ENCODE measurements at regions not wholly inside any gene's neighbourhood (a gene's known extent, or its start where the extent isn't known, plus 50 kb on each side); places are given as distances from the start of the nearest gene placed in this dataset.

GRCh38 chr7:120131096-120131839 is 141.7 kb upstream of the KCND2 start:
- dilution Hi-C loops (cut with HindIII; ENCODE audit: low sequenced_read_pairs, unreplicated experiment): no loop called here
- ATAC-seq (ENCODE audit: low read depth): no peak

More at GRCh38 chr7:120131096-120131839, 141.7 kb upstream of the KCND2 start:
- H2BK120ac ChIP-seq (ENCODE audit: low read depth, low read length): no peak overlapping the region
- no TSS peak for BruUV-seq (replicated peaks)
- H2AK5ac ChIP-seq (ENCODE audit: low read depth, low read length): no peak overlapping the region
- no peak overlapping the region for H2AK9ac ChIP-seq (replicated peaks; ENCODE audit: low read depth, low read length, poor library complexity)
- no peaks in the 10 kb centered on the region for H4K20me1 ChIP-seq (ENCODE audit: insufficient read depth, low read length)
- H3K4me3 ChIP-seq (ENCODE audit: insufficient read depth, low read depth, low read length): no peak overlapping the region
- no peak overlapping the region for H3K4me2 ChIP-seq (ENCODE audit: low read depth, low read length)
- no peak overlapping the region for H3K14ac ChIP-seq (replicated peaks; ENCODE audit: low read depth, low read length)
- POLR2A ChIA-PET (ENCODE audit: unreplicated experiment): no interaction called here
- H3K18ac ChIP-seq (ENCODE audit: low read depth, low read length): no peak overlapping the region
- CTCF ChIA-PET: no interaction called here
- no peaks in the 10 kb centered on the region for H3K27me3 ChIP-seq (ENCODE audit: control insufficient read depth, insufficient read depth, low read length)
- H2BK20ac ChIP-seq (ENCODE audit: low read depth, low read length): no peak overlapping the region
- H3K36me3 ChIP-seq (ENCODE audit: control insufficient read depth, insufficient read depth, low read length): no peaks in the 10 kb centered on the region
- no peak for DNase-seq
- no peak overlapping the region for H3K56ac ChIP-seq (ENCODE audit: extremely low read depth, insufficient read depth, low read length)
- no peak overlapping the region for H2BK5ac ChIP-seq (ENCODE audit: low read depth, low read length, poor library complexity, severe bottlenecking)
- 44% methylated on average over 3 of the region's 5 CpGs; no CpG with 5 or more reads in 1 of the 2 experiments for WGBS, 2 experiments (ENCODE audit: extremely low coverage in 2 of 2, insufficient read length in 1 of 2)
- H4K91ac ChIP-seq (ENCODE audit: insufficient read depth, low read depth, low read length): no peak overlapping the region
- no peak overlapping the region for H2BK15ac ChIP-seq (ENCODE audit: low read depth, low read length)
- intact Hi-C loops (cut with micrococcal nuclease): no loop called here
- in situ Hi-C loops (cut with MboI; ENCODE audit: low sequenced_read_pairs): no loop called here
- no peak overlapping the region for H4K5ac ChIP-seq (ENCODE audit: low read depth, low read length)
- no peaks in the 10 kb centered on the region for H3K4me1 ChIP-seq (ENCODE audit: control insufficient read depth, insufficient read depth, low read length)
- H3K9me3 ChIP-seq (ENCODE audit: control insufficient read depth, insufficient read depth, low read length): no peaks in the 10 kb centered on the region
- no peaks in the 10 kb centered on the region for H3K9me1 ChIP-seq (ENCODE audit: insufficient read depth, low read length)
- H2AFZ ChIP-seq (replicated peaks; ENCODE audit: low read length, poor library complexity): no peak overlapping the region
- no peak overlapping the region for H3K9ac ChIP-seq (ENCODE audit: low read depth, low read length)
- H3K23ac ChIP-seq (ENCODE audit: low read depth, low read length): no peak overlapping the region
- H3K27ac ChIP-seq (ENCODE audit: insufficient read depth, low read length): no peak overlapping the region
- TF ChIP-seq RFX5 (IDR thresholded peaks at IDR 0.05; ENCODE audit: low read depth, low read length) (no peak), SMC3 (IDR thresholded peaks at IDR 0.05; ENCODE audit: low read depth, low read length) (no peak), CEBPB (IDR thresholded peaks at IDR 0.05; ENCODE audit: low read depth, low read length) (no peak), POLR2A (IDR thresholded peaks at IDR 0.05; ENCODE audit: low read depth, low read length) (no peak), FOS (IDR thresholded peaks at IDR 0.05; ENCODE audit: low read depth, low read length) (no peak), NFE2L2 (IDR thresholded peaks at IDR 0.05; ENCODE audit: low read depth, low read length) (no peak)
- H3K79me1 ChIP-seq (ENCODE audit: low read depth in 1 of 2, low read length in 2 of 2): no peaks in the 10 kb centered on the region
- no peak overlapping the region for H4K8ac ChIP-seq (ENCODE audit: low read depth in 2 of 2, low read length in 2 of 2)
- H3K4ac ChIP-seq (ENCODE audit: low read depth, low read length): no peak overlapping the region

Measured in IMR-90 (cell line).